HEK293T (cell line): ENCODE measurements at regions not wholly inside any gene's neighbourhood (a gene's known extent, or its start where the extent isn't known, plus 50 kb on each side); places are given as distances from the start of the nearest gene placed in this dataset.

Experiments used
- BHLHE40 ChIP-seq: fragments of 450-650 bp; IDR thresholded peaks from 2 replicates; pipeline ENCODE4 v1.6.1; 2016; ENCODE audit warnings: mild to moderate bottlenecking, moderate library complexity, borderline replicate concordance
- FOXM1 ChIP-seq: fragments of 450-650 bp; IDR thresholded peaks from 2 replicates; pipeline ENCODE4 v1.6.1; 2017; ENCODE audit warnings: mild to moderate bottlenecking, borderline replicate concordance
- HDGF ChIP-seq: fragments of 450-650 bp; IDR thresholded peaks from 2 replicates; pipeline ENCODE4 v1.6.1; 2017; ENCODE audit warnings: antibody characterized with exemption, borderline replicate concordance
- LEF1 ChIP-seq: fragments of 450-650 bp; IDR thresholded peaks from 2 replicates; pipeline ENCODE4 v1.6.1; 2017; ENCODE audit warnings: mild to moderate bottlenecking, borderline replicate concordance
- PKNOX1 ChIP-seq: fragments of 450-650 bp; IDR thresholded peaks from 2 replicates; pipeline ENCODE4 v1.6.1; 2016
- SP1 ChIP-seq: fragments of 450-650 bp; IDR thresholded peaks from 2 replicates; pipeline ENCODE4 v1.6.1; 2017

- no peak for TF ChIP-seq SP1
- TF ChIP-seq BHLHE40: no peak
- no peak for TF ChIP-seq LEF1
- TF ChIP-seq HDGF: no peak
- TF ChIP-seq FOXM1: no peak
- no peak for TF ChIP-seq PKNOX1
Observed at GRCh38 chr15:79572691-79573404, 140.7 kb downstream of the MINAR1 start.
